ENCODE measurements at regions not wholly inside any gene's neighbourhood (a gene's known extent, or its start where the extent isn't known, plus 50 kb on each side); places are given as distances from the start of the nearest gene placed in this dataset.
"Not testable (repeated sequence)": the region's sequence is repeated elsewhere in the genome, so short reads cannot be mapped to it uniquely, and the experiment has no call there.

DNA sequence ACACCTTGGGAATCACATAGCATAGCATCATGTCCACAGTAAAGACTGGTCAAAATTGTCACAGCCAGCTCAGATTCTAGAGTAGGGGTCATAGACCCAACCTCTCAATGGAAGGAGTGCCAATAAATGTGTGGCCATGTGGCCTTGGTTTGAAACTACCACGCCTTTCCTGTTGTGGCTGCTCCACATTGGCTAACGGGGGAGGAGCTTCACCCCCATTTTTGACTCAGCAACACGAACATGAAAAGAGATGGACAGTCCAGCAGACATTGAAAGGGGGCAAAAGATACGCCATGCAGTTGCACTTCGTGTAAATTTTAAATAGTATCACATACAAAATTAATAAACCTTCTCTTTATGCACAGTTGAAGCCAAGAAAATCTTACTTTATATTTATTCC, 78.4 kb upstream of the HIVEP3 start:
- POLR2A ChIA-PET, result no interaction called here
- CTCF ChIA-PET, result no interaction called here

DNA sequence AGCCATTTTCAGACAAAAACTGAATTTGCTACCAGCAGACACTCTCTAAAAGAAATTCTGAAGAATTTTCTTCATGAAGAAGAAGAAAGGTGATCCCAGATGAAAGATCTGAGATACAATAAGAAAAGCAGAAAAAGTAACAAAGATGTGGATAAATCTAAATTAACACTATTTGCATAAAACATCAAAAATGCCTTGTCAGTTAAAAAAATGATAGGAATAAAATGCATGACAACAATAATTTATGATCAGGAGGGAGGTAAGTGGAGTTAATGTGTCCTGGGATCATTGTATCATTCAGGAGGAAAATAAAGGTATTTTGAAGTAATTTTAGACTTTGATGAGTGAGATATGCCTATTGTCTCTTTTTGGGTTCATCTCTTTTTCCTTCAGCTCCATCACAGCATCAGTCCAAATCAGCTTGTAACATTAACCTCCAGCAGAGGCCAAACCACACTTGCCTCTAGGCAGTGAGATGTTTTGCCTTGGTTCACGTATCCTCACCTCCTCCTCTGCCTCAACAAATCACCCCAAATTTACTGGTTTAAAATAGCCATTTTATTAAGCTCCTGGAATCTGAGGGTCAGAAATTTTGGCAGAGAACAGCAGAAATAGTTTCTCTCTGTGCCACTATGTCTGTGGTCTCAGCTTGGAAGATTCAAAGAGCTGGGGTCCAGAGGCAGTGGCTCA, 76.9 kb upstream of the HIVEP3 start:
- POLR2A ChIA-PET, result interaction anchor here (0.6 kb wide), 1 partner anchor 1500 kb away, joined by 3 read pairs; no protein-coding TSS in a partner anchor

GRCh38 chr1:41994195-41994894, 75.6 kb upstream of the HIVEP3 start:
- POLR2A ChIA-PET, result no interaction called here
- CTCF ChIA-PET, result no interaction called here

More for the DNA sequence above, 76.9 kb upstream of the HIVEP3 start:
- CTCF ChIA-PET, result no interaction called here

DNA sequence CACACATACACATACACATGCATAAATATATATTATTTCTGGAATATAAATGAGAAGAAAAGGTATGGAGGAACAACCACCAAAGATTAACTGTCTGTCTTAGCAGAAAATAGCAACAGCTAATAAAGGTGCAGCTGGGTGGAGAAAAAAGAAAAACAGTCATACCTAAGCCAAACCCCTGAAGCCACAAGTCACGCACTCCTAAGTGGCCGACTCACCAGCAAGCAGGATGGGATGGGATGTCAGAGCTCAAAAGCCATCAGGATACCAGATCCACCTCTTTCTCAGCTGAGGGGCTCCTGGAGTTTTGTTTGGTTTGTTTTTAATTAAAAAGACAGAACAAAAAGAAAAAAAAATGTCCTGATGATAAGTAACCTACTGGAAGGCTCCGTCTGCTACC, 64.7 kb upstream of the HIVEP3 start:
- POLR2A ChIA-PET, result no interaction called here
- CTCF ChIA-PET, result interaction anchor here (0.6 kb wide), 1 partner anchor 148 kb away, joined by 3 read pairs; no protein-coding TSS in a partner anchor

DNA sequence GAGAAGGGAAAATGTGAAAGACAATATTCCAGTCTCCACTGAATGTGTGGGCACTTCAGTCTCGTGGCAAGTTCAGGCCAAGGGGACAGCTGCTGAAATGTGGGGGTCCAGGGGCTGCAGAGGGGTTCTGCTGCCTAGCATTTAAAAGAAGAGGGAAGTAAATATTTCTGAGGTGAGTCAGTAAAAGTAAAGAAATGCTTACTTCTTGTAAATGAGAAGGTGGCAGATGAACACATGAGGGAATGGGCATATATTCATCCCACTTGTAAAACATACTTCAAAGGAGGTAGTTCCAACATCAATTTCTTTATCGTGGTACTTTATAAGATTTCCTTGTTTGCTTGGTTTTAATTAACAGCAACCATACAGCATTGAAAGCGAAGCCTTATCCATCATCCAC, 63.1 kb upstream of the HIVEP3 start:
- POLR2A ChIA-PET, result no interaction called here
- CTCF ChIA-PET, result no interaction called here

- ChIA-PET CTCF (no interaction called here), POLR2A (no interaction called here)
Observed at GRCh38 chr1:41980827-41981653, 62.3 kb upstream of the HIVEP3 start.

DNA sequence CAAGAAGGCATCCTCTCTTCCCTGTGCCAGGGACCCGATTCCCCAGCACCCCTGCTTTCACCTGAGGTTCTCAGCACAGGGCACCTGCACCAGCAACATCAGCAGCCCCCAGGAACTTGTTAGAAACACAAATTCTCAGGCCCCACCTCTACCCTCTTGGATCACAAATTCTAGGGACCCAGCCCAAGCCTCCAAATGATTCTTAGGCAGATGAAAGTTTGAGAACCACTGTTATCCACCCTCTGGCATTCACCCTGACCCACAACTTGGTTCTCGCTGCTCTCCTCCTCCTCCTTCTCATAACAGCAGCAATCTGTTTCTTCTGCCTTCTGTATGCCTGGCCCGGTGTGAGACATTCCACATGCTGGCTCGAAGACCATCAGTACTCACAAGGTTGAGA, 60.3 kb upstream of the HIVEP3 start:
- POLR2A ChIA-PET, result no interaction called here
- CTCF ChIA-PET, result no interaction called here

GRCh38 chr1:41977326-41977725, 58.6 kb upstream of the HIVEP3 start:
- POLR2A ChIA-PET, result no interaction called here
- CTCF ChIA-PET, result no interaction called here

GRCh38 chr1:41976671-41977070, 57.9 kb upstream of the HIVEP3 start:
- POLR2A ChIA-PET, result no interaction called here
- CTCF ChIA-PET, result no interaction called here

- ChIA-PET CTCF (no interaction called here), POLR2A (no interaction called here)
Observed at GRCh38 chr1:41975850-41976569, 57.3 kb upstream of the HIVEP3 start.

- CTCF ChIA-PET, result no interaction called here
- POLR2A ChIA-PET, result no interaction called here
Observed at GRCh38 chr1:41975121-41975520, 56.4 kb upstream of the HIVEP3 start.

GRCh38 chr1:41968557-41968956, 49.8 kb upstream of the HIVEP3 start:
- CTCF ChIA-PET, POLR2A ChIA-PET: not testable (repeated sequence)

Data from activated CD8-positive, alpha-beta memory T cell treated with anti-CD3 and anti-CD28 coated beads for 36 hours (primary cell).